ENCODE measurements at regions not wholly inside any gene's neighbourhood (a gene's known extent, or its start where the extent isn't known, plus 50 kb on each side); places are given as distances from the start of the nearest gene placed in this dataset.

- no peak for TF ChIP-seq CTCF (IDR thresholded peaks at IDR 0.05; ENCODE audit: control extremely low read depth, extremely low read depth, low read depth, missing control alignments)
- ChIA-PET CTCF (no interaction called here), POLR2A (no interaction called here)
- no peak for DNase-seq (ENCODE audit: extremely low spot score)
Measured at GRCh38 chr2:8036366-8036765, 645.5 kb upstream of the ID2 start.

- CTCF ChIA-PET, result interaction anchor here (0.9 kb wide), 1 partner anchor 19 kb away, joined by 3 read pairs; no protein-coding TSS in a partner anchor
- POLR2A ChIA-PET, result no interaction called here
- TF ChIP-seq CTCF (IDR thresholded peaks at IDR 0.05; ENCODE audit: control extremely low read depth, extremely low read depth, low read depth, missing control alignments), result no peak
- no peak for DNase-seq (ENCODE audit: extremely low spot score)
Measured at GRCh38 chr2:8039732-8040131, 642.1 kb upstream of the ID2 start.

GRCh38 chr2:8043295-8043694 lies 638.6 kb upstream of the ID2 start:
- no peak for DNase-seq (ENCODE audit: extremely low spot score)
- POLR2A ChIA-PET, result no interaction called here
- TF ChIP-seq CTCF (IDR thresholded peaks at IDR 0.05; ENCODE audit: control extremely low read depth, extremely low read depth, low read depth, missing control alignments), result no peak
- CTCF ChIA-PET, result no interaction called here

- ChIA-PET POLR2A (no interaction called here), CTCF (no interaction called here)
- no peak for DNase-seq (ENCODE audit: extremely low spot score)
- no peak for TF ChIP-seq CTCF (IDR thresholded peaks at IDR 0.05; ENCODE audit: control extremely low read depth, extremely low read depth, low read depth, missing control alignments)
Measured at GRCh38 chr2:8044046-8044594, 637.7 kb upstream of the ID2 start.

GRCh38 chr2:8045081-8045614 lies 636.7 kb upstream of the ID2 start:
- no peak for DNase-seq (ENCODE audit: extremely low spot score)
- ChIA-PET CTCF (interaction anchor here (1.4 kb wide), 1 partner anchor 13 kb away, joined by 4 read pairs; no protein-coding TSS in a partner anchor), POLR2A (no interaction called here)
- TF ChIP-seq CTCF (IDR thresholded peaks at IDR 0.05; ENCODE audit: control extremely low read depth, extremely low read depth, low read depth, missing control alignments), result no peak

- ChIA-PET CTCF (no interaction called here), POLR2A (no interaction called here)
- DNase-seq (ENCODE audit: extremely low spot score), result no peak
- TF ChIP-seq CTCF (IDR thresholded peaks at IDR 0.05; ENCODE audit: control extremely low read depth, extremely low read depth, low read depth, missing control alignments), result no peak
Measured at GRCh38 chr2:8046849-8047248, 635.0 kb upstream of the ID2 start.
